HG02884 (cell line): ENCODE measurements at regions not wholly inside any gene's neighbourhood (a gene's known extent, or its start where the extent isn't known, plus 50 kb on each side); places are given as distances from the start of the nearest gene placed in this dataset.

ENCODE experiments used
- ATAC-seq: cut with Tn5 transposase; IDR thresholded peaks from one replicate; pipeline ENCODE4 v1.9.1; 2021; ENCODE audit warnings: mild to moderate bottlenecking, moderate library complexity; ENCODE audit not compliant: unreplicated experiment

- ATAC-seq: no peak
These were observed 52.5 kb upstream of the CCN2 start for GRCh38 chr6:132003516-132004178.
